Hematopoietic multipotent progenitor cell treated with erythropoietin and hydrocortisone succinate and interleukin-3 and kit ligand, for 8 days (in vitro differentiated cells): ENCODE measurements at regions not wholly inside any gene's neighbourhood (a gene's known extent, or its start where the extent isn't known, plus 50 kb on each side); places are given as distances from the start of the nearest gene placed in this dataset.
"Not testable (repeated sequence)": the region's sequence is repeated elsewhere in the genome, so short reads cannot be mapped to it uniquely, and the experiment has no call there.

Source experiments
- DNase-seq: peaks from one replicate; pipeline ENCODE4 v3.0.0-alpha.2; 2015

DNA sequence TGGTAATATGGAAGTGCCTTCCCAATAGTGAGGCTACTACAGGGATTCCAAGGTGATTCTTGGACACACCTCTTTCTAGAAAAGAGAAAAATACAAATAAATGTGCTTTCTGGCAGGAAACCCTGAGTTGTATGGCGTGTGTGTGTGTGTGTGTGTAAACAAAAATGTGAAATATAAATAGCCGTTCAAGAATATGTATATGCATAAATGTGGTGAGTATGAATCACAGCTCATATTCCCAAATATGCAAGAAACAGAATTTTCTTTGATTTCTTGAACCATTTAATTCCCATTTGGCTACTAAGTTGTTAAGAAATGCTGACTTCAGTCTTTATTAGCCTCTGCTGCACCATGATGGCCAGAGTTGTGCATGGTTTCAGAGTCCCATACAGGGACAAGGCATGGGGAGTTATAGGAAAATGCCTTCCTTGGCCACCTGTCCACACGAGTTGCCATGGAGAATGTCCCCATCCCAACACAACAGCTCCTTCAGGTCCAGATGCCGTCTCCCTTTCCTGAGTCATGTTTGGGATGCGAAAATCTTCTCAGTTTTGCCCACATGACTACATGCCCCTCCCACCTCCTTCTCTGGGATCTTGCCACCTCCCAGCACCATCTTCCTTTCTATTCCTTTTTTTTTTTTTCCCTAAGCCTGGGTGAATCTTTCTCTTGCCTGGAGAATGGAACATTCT lies 312.4 kb upstream of the ECI2 start:
- DNase-seq, result no peak

DNA sequence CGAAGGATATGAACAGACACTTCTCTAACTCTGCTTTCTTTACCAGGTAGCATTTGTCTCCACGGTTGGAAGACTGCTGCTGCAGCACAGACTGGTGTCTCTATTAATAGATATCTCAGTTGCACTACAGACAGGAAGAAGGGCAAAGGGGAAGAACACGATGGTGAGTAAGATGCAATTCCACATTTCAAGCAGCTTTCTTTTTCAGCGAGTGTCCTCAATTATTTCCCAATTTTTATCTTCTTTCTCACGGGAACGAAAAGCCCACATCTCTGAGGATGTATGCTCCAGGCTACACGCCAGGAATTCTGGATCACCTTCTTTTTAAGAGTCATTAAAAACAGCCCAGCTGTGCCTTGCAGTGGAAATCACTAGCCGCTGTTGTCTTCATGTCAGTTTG lies 311.6 kb upstream of the ECI2 start:
- DNase-seq, result no peak

DNA sequence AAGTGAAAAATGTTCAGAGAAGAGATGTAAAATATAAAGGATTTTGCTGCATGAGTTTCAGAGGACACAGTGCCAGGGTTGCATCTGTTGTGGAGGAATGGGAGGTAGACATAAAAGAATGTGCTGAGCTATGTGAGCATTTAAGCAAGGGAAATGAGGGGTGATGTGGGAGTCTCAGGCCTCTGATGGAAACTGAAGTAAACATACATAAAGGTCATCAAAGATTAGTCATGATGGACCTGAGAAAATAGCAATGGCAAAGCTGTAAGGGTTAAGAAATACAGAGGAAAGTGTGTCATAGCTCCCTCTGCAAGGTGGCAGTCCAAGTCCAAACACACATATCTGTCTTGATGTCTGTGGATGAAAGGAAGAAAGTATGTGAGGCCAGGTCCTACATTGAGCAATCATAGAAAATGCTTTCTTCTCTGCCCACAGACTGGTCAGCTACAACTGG lies 306.6 kb upstream of the ECI2 start:
- no peak for DNase-seq

DNA sequence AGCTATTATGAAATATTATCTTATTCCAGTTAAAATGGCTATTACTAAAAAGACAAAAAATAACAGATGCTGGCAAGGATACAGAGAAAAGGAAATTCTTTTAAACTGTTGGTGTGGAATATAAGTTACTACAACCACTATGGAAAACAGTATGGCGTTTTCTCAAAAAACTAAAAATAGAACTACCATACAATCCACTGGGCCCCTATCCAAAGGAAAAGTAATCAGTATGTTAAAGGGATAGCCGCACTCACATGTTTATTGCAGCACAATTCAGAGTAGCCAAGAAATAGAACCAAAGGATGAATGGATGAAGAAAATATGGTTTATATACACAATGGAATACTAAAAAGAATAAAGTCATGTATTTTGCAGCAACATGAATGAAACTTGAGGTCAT lies 303.8 kb upstream of the ECI2 start:
- DNase-seq, result no peak

DNA sequence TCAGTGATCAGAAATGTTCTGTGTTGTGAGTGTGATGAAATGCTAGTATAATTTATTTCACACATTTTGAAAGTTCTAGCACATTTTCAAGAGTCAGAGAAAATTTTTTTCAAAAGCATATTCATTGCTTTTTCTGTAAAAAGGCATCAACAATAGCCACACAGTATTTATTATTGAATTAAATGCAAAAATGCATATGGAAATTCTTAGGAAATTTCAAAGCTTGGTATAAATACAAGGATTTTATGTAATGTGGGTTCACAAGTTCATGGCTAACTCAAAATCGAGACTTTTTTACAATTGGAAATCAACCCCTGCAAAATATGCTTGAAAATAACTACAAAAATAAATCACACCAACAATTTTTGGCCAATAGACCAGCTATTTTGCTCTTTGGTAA lies 302.0 kb upstream of the ECI2 start:
- no peak for DNase-seq

DNA sequence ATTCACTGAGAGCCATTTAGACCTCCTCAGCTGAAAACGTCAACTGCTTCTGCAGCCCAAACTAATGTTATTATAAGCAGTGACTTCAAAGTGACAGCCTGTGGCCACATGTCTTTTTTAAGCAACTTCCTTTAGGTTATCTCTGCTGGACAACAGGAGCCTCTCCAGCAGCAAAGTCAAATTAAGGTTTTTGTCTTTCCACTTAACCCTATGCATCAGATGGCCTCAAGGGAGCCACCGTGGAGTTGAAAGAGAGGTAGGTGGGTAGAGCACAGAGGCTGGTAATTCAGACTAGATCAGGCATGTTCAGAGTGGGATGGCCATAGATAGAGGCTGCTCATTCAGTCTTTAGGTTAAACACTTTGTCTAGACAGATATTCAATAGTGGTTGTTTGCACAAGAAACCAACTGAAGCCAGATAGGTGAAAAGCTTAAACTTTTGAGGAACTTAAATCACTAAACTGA lies 300.6 kb upstream of the ECI2 start:
- no peak for DNase-seq

DNA sequence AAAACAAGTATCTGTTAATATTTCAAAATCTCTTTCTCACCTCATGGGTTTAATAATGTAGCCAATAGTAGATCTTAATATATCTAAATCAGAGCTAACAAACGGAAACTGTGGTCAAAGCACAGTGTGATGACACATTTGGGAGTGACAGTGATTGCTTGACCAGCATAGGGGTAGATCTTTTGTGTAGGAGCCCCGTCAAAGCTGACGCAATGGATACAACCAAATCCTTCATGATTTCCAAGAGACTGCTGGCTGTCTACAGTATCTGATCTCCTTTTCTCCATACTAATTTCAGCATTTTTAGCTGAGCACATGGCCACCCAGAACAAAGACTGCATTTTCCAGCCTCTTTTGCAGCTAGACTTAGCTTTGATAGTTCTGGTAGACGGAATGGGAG lies 299.3 kb upstream of the ECI2 start:
- DNase-seq, result no peak

DNA sequence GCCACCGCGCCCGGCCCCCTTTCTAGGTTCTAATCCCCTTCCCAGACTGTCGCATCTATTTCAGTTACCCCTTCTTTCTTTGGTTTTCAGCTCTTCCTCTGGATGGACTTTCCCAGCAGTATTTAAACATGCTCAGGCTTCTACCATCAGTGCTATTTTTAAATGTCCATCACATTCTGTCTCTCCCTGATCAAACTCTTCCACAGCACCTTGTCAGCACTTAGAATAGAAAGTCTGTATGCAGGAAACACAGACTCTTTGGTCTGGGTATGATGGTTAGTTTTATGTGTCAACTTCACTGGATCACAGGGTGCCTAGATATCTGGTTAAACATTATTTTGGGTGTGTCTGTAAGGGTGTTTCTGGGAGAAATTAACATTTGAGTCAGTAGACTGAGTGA lies 297.8 kb upstream of the ECI2 start:
- no peak for DNase-seq

DNA sequence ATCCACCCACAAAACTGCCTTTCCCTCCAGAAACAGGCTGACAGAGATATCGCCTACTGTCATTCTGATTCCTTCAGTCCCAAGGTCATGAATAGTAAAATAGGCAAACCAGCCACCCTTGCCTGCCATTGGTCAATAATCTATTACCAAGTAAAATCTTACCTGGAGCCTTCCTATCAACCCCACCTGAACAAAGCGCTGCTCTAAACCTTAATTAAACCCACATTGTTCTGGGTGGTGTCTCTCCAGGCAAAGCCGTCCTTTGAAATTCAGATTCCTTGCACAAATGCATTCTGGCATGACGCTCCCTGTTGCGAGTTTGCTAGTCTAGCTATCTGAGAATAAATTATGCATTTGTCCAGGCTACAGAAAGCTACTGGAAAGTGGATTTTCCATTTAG lies 291.6 kb upstream of the ECI2 start:
- no peak for DNase-seq

DNA sequence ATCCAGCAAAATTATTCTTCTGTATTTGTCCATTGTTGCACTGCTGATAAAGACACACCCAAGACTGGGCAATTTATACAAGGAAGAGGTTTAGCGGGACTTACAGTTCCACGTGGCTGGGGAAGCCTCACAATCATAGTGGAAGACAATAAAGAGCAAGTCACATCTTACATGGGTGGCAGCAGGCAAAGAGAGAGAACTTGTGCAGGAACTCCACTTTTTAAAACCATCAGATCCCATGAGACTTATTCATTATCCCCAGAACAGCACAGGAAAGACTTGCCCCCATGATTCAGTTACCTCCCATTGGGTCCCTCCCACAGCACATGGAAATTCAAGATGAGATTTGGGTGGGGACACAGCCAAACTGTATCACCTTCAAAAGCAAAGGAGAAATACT lies 286.5 kb upstream of the ECI2 start:
- no peak for DNase-seq

DNA sequence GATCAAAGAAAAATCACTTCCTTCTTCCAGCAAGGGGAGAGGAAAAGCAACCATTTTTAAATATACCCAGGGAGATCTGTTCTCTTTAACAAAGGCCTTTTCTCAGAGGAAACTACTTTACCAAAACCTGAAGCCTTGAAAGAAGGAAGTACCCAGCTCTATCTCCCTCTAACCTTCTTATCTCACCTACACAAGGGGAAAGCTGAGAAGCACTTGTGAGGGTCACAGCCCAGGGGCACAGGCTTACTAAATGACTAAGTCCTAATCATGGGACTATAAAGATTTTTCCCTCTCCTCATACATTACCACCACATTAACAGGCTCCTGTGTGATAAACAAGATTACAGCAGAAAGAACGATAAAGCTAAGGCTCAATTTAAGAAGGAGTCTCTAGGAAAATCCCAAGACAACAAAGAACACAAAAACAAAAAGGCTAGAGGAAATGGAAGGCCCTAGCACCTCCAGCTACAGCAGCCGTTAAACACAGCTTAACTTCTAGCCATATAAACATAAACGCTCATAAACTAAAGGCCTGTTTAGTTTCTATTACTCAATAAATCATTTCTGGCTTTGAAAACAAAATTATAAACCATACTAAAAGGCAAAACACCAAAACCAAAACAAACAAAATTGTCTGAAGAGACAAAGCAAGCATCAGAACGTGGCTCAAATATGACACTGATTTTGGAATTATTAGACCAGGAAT lies 284.9 kb upstream of the ECI2 start:
- DNase-seq, result no peak

DNA sequence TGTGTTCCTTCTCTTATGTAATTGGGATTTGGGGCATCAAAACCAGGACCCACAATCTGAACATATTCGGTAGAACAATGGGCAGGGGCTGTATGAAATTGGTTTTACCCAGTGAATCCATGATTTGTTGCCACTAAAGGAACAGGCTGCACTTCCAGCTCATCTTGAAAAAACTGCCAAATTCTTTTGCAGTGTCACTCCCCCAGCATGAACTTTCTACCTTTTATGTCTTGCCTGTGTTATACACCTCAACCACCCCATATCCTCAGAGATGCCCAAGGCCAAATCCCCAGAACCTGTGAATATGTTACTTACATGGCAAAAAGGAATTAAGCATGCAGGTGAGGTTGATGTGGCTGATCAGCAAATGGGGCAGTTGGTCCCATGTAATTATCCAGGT lies 280.2 kb upstream of the ECI2 start:
- no peak for DNase-seq

DNA sequence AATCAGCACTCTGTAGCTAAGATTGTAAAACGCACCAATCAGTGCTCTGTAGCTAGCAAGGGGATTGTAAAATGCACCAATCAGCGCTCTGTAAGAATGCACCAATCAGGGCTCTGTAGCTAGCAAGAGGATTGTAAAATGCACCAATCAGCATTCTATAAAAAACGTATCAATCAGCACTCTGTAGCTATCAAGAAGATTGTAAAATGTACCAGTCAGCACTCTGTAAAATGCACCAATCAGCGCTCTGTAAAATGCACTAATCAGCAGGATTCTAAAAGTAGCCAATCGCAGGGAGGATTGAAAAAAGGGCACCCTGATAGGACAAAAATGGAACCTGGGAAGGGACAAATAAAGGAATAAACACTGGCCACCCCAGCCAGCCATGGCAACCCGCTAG lies 278.7 kb upstream of the ECI2 start:
- not testable (repeated sequence) for DNase-seq

DNA sequence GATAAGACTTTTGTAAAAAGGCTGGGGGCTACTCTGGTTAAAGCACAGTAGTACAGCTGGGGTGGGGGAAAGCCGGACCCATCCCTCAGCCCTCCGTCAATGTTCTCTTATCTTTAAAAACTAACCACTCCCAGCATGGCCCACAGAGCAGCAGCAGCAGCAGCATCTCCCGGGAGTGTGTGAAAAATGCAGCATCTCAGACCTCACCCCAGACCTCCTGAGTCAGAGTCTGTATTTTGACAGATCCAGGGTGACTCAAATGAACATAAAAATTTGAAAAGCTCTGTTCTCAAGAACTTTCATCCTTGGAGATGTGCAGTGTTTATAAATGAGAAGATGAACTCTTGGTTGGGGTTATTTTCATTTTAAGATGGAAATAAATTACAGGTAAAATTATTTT lies 277.7 kb upstream of the ECI2 start:
- DNase-seq, result no peak

DNA sequence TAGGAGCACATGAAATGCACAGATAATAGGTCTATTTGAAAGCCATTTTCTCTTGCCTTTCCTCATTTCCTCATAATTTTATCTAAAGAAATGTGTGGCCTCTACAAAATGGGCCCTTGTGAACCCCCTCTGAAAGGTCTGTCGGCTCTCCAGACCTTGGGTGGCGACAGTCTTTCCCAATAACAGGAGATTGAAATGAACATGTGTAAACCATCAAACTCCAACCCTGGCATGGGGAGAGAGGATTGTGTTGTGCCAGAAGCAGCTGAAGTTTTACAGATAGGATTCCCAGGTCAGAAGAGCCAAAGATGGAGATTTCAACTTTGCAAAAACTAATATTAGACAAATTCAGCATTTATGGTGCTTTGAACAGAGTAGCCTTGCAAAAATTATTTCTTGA lies 277.1 kb upstream of the ECI2 start:
- no peak for DNase-seq

DNA sequence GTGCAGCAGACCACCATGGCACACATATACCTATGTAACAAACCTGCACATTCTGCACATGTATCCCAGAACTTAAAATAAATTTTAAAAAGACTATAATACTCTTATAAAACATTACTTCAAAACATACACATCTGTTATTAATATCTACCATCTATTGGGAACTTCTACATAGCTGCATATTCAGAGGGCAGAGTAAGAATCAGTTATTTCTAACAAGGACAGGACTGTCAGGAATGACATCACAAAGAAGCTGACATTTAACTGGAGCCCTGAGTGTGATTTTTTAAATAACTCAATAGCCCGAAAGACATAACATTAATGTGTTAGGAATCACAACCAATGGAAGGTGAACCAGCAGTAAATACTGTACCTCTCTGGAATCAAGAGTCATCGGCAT lies 276.7 kb upstream of the ECI2 start:
- no peak for DNase-seq

DNA sequence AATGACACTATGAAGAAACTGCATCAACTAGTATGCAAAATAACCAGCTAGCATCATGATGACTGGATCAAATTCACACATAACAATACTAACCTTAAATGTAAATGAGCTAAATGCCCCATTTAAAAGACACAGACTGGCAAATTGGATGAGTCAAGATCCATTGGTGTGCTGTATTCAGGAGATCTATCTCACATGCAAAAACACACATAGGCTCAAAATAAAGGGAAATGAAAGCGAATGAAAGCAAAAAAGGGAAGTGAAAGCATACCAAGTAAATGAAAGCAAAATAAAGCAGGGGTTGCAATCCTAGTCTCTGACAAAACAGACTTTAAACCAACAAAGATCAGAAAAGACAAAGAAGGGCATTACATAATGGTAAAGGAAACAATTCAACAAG lies 272.3 kb upstream of the ECI2 start:
- not testable (repeated sequence) for DNase-seq

DNA sequence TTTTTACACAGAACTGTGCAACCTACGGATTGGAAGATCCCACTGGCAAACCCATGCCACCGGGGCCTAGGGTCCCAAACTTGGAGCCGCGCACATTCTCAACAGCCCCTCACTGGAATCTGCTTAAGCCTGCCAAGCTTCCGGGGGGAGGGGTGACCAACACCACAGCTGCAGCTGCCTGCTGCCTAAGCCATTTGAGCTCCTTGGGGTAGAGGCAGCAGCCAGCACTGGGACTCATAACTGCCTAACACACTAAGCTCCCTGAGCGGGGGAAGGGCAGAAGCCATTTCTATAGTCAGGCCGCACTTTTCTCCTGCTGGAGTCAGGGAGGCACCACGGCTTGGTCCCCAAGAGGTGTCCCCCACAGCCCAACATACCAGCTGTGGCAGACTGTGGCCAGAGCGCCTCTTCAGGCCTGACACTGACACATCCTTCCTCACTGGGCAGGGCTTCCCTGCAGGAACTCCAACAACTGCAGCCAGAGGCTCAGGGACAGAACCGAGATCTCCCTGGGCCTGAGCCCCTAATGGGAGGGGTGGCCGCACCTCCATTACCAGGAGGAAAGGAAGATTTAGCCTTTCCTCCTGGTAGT lies 270.3 kb upstream of the ECI2 start:
- DNase-seq, result no peak

DNA sequence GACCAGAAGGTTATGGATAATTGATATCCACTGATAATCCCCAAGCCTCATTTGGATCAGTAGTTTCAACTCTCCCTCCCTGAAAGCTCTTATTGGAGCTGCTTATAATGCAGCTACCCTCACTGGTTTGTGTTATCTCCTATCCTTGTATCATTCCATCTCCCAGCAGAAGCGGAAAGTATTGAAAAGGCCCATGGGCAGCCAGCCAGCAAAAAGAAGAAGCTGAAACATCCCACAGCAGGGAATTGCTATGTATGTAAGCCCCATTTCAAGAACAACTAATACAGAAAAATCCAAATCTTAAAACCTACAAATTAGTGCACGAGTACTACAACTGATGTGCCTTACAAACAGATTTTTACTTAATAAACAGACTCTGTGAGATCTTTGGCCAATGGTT lies 269.0 kb upstream of the ECI2 start:
- DNase-seq, result no peak

DNA sequence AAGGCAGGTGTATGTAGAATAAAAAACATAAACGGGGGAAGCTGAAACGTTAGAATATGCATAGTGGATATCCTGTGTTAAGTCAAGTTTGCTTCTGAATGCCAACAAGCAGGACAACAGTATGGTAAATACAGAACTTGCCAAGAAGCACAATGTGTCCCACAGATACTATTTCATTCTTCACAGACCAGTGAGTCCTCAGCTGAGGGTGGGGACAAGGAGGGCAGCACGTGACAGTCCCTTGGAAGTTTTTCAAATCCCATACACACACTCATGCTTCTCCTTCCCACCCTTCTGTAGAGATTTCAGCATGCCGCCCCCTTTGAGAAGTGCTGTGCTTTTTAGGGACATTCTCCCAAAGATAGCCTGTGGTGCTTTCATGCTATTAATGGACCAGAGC lies 268.5 kb upstream of the ECI2 start:
- DNase-seq, result no peak

DNA sequence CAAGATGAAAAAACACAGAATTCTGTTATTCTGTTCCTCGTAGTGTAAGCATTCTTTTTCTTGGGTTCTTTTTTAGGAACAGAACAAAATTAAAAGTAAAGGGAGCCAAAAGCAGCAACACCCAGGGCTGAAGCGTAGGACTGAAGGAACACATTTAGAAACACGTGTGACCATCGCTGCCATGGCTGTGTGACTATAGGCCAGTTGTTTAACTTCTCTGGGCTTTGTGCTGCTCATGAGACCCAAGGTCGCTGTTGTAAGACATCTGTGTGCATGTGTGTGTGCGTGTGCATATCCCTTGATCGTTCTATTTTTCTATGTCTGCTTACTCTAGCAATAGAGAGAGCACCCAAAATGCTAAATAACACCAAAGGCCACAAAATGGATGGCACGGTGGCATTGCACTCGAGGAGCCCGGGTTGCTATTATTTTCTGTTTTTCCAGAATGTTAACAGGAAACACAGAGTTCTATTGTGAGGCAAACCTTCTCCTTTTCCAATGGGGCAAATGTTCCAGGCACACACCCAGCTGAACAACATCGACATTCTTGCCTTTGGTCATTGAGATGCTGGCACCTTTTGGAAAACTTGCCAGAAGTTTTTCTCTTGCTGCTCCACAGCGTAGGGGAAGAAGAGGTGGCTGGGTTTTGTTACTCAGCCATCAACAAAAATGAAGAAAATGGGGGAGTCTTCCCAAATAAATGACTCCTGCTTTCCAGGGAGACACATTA lies 267.8 kb upstream of the ECI2 start:
- no peak for DNase-seq

DNA sequence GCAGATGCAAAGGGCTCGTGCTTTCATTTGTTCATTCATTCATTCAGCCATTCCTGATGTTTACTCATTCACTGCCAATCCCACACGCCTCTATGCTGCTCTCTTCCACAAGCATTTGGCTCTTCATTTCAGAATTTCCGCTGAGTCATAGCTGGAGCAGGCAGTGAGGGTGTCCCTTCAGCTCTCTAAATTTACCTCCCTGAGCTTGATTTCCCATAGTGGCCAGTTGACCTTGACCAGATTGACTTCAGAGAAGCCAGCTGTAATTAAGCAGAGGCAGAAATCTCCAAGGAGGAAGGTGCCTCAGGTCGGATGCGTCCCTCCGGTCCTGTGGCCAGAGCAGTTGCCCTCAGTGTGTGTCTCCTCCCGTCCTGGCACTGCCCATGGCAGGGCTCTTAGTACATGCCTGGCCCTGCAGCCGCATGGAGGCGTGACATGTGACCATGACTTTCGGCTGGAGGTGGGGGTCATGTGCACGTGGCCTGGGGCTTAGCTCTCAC lies 267.2 kb upstream of the ECI2 start:
- peak; percentile 17 for DNase-seq
